Chondrocyte (in vitro differentiated cells): ENCODE measurements at regions not wholly inside any gene's neighbourhood (a gene's known extent, or its start where the extent isn't known, plus 50 kb on each side); places are given as distances from the start of the nearest gene placed in this dataset.

Source experiments
- DNase-seq: peaks from one replicate; pipeline ENCODE4 v3.0.0; 2021; ENCODE audit warnings: mixed read lengths, low spot score
- H3K27ac Mint-ChIP-seq: one replicate; pipeline ENCODE4 v1.8.0; 2021; ENCODE audit warnings: mild to moderate bottlenecking, moderate library complexity, mixed read lengths; ENCODE audit not compliant: unreplicated experiment
- H3K27me3 Mint-ChIP-seq: 2 replicates; pipeline ENCODE4 v1.8.0; 2021; ENCODE audit warnings: low read depth, mixed read lengths
- H3K36me3 Mint-ChIP-seq: 2 replicates; pipeline ENCODE4 v1.8.0; 2021; ENCODE audit warnings: low read depth, mixed read lengths
- H3K4me1 Mint-ChIP-seq: 2 replicates; pipeline ENCODE4 v1.8.0; 2021; ENCODE audit warnings: low read depth, mild to moderate bottlenecking, mixed read lengths
- H3K4me3 Mint-ChIP-seq: one replicate; pipeline ENCODE4 v1.8.0; 2021; ENCODE audit warnings: mild to moderate bottlenecking, moderate library complexity, mixed read lengths; ENCODE audit not compliant: unreplicated experiment
- H3K9me3 Mint-ChIP-seq: 2 replicates; pipeline ENCODE4 v1.8.0; 2021; ENCODE audit warnings: low read depth, mixed read lengths
- TF ChIP-seq, protein P1 (sequence below): fragments of 200-600 bp; sonication (generic); IDR thresholded peaks from 2 replicates; pipeline ENCODE4 v1.5.0; 2021; ENCODE audit warnings: antibody characterized with exemption, mild to moderate bottlenecking, moderate library complexity

- no peaks in the 10 kb centered on the region for H3K27me3 Mint-ChIP-seq
- H3K36me3 Mint-ChIP-seq = no peaks in the 10 kb centered on the region
- H3K4me1 Mint-ChIP-seq = peaks cover 24% of the 10 kb centered on the region
- H3K27ac Mint-ChIP-seq = no peak overlapping the region
- DNase-seq = no peak
- TF ChIP-seq, protein P1, sequence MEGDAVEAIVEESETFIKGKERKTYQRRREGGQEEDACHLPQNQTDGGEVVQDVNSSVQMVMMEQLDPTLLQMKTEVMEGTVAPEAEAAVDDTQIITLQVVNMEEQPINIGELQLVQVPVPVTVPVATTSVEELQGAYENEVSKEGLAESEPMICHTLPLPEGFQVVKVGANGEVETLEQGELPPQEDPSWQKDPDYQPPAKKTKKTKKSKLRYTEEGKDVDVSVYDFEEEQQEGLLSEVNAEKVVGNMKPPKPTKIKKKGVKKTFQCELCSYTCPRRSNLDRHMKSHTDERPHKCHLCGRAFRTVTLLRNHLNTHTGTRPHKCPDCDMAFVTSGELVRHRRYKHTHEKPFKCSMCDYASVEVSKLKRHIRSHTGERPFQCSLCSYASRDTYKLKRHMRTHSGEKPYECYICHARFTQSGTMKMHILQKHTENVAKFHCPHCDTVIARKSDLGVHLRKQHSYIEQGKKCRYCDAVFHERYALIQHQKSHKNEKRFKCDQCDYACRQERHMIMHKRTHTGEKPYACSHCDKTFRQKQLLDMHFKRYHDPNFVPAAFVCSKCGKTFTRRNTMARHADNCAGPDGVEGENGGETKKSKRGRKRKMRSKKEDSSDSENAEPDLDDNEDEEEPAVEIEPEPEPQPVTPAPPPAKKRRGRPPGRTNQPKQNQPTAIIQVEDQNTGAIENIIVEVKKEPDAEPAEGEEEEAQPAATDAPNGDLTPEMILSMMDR = no peak
- H3K4me3 Mint-ChIP-seq = no peak overlapping the region
- H3K9me3 Mint-ChIP-seq = no peaks in the 10 kb centered on the region
These were observed 398.9 kb upstream of the NR2F2 start for GRCh38 chr15:95931619-95932018.

DNA sequence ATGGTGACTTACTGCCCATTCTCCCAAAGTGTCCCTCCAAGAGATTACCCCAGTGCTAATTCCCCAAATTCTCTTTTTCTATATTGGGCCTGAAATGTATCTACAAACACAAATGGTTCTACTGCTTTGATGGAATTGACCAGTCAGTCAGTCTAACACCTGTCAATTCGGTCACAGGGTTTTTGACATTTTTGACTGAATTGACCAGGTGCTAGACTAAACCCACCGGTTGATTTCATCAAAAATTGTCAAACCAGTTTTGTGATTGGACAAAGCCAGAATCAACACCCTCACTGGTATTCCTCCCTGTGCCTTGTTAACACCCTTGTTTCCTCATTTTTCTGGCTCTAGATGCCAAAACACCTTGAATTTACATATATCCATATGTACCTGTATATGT, 398.4 kb upstream of the NR2F2 start:
- peaks cover 26% of the 10 kb centered on the region for H3K4me1 Mint-ChIP-seq
- H3K4me3 Mint-ChIP-seq = no peak overlapping the region
- no peak overlapping the region for H3K27ac Mint-ChIP-seq
- DNase-seq = no peak
- no peaks in the 10 kb centered on the region for H3K9me3 Mint-ChIP-seq
- H3K36me3 Mint-ChIP-seq = no peaks in the 10 kb centered on the region
- TF ChIP-seq, protein P1 = no peak
- no peaks in the 10 kb centered on the region for H3K27me3 Mint-ChIP-seq

DNA sequence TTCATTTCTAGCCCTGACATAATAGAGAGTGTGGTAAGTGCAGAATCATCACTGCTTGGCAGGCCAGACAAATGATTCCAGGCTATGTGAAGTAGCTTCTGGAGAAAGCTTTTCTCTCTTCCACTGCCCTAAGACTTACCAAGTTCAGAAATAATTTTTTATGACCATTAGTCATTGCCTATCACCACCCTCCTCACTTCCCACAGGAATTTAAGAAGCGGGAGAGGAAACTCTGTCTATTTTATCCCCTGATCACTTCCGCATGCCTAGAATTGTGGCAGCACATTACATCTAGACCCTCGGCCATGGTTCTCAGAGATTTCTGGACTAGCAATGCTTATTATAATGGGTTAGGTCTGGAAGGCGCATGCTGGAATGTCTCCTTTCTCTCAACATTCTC, 397.8 kb upstream of the NR2F2 start:
- no peak for DNase-seq
- Mint-ChIP-seq H3K27me3 (no peaks in the 10 kb centered on the region), H3K27ac (peak overlapping the region; percentile 46), H3K9me3 (no peaks in the 10 kb centered on the region), H3K4me1 (peaks cover 27% of the 10 kb centered on the region), H3K4me3 (no peak overlapping the region), H3K36me3 (no peaks in the 10 kb centered on the region)
- TF ChIP-seq, protein P1 = no peak

DNA sequence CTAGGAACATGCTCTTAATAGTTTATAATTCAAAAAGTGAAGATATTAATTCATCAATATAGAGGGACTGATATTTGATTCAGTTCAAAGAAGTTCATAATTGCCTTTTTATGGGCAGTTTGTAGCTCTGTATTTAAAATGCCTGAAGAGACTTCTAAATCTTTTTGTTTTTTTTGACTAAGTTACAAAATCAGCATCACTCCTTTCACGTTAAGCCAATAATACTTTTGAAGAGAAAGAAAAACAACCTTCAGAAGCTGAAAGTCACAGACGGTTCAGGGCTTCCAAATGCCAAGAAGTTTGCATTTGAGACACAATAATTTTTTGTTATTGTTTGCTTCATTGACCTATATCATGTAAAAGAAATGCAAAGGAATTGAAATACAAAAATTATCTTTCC, 394.6 kb upstream of the NR2F2 start:
- DNase-seq = no peak
- TF ChIP-seq, protein P1 = no peak
- Mint-ChIP-seq H3K27ac (no peak overlapping the region), H3K4me3 (no peak overlapping the region), H3K36me3 (peaks cover 2% of the 10 kb centered on the region), H3K27me3 (no peaks in the 10 kb centered on the region), H3K9me3 (no peaks in the 10 kb centered on the region), H3K4me1 (peaks cover 27% of the 10 kb centered on the region)

GRCh38 chr15:95937128-95937528, 393.4 kb upstream of the NR2F2 start:
- TF ChIP-seq, protein P1 = no peak
- Mint-ChIP-seq H3K36me3 (peaks cover 2% of the 10 kb centered on the region), H3K27me3 (no peaks in the 10 kb centered on the region), H3K9me3 (no peaks in the 10 kb centered on the region), H3K27ac (no peak overlapping the region), H3K4me3 (no peak overlapping the region), H3K4me1 (peaks cover 26% of the 10 kb centered on the region)
- DNase-seq = no peak
